GM18511 (cell line): ENCODE measurements at regions not wholly inside any gene's neighbourhood (a gene's known extent, or its start where the extent isn't known, plus 50 kb on each side); places are given as distances from the start of the nearest gene placed in this dataset.
"Not testable (repeated sequence)": the region's sequence is repeated elsewhere in the genome, so short reads cannot be mapped to it uniquely, and the experiment has no call there.

Source experiments
- ATAC-seq: cut with Tn5 transposase; IDR thresholded peaks from one replicate; pipeline ENCODE4 v1.9.1; 2021; ENCODE audit warnings: mild to moderate bottlenecking, moderate library complexity; ENCODE audit not compliant: unreplicated experiment

DNA sequence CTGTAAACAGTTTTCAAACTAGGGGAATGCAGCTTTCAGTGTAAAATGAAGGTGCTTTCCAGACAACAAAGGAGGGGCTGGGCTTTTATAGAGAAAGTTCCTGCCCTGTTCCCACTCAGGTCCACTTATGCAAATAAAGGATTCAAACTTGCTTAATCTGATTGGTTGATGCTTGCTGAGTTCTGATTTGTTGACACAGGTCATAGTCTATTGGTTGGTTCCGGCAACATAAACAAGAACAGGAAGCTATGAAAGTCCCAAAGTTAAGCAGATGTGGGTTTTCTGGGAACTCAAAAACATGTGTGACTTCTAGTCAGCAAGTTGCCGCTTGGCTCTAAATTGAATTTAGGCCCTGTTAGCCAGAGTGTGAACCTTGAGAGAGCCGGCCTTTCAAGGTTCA lies 194.2 kb upstream of the SVIL start:
- no peak for ATAC-seq

DNA sequence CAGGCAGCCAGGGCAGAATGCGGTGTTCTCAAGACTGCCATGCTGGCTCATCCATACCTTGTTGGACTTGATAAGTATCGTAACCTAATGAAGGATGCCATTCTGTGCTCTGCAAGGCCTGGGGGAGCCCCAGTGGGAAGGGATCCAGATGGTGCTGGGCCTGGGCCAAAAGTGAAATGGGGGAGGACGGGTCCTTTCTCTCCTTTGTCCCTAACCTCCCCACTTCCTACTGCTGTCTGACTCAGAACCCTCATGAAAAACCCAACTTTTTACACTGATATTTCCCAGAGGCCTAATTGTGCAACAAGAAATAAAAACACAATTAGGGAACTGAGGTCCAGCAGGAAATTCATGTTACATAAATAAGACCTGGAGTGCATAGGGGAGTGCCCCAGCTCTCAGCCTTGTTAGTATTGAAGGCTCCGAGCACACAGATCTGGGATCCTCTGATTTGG lies 193.7 kb upstream of the SVIL start:
- no peak for ATAC-seq

DNA sequence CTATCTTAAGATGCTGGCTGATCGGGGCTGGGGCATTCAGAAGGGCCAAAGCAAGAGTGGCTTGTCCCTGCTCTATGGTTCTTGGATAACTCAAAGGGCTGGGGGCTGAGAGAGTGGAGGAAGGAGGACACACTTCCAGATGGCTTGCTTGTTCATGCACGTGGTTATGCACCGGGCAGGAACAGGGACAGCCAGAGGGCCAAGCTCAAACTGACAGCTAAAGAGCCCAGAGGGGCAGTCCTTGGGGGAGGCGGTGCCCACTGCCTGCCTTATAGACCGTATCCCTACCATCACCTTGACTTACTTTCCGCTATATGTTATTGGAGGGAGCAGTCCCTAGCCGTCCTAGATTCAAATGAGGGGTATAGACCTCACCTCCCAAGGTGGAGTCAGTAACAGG lies 192.7 kb upstream of the SVIL start:
- no peak for ATAC-seq

DNA sequence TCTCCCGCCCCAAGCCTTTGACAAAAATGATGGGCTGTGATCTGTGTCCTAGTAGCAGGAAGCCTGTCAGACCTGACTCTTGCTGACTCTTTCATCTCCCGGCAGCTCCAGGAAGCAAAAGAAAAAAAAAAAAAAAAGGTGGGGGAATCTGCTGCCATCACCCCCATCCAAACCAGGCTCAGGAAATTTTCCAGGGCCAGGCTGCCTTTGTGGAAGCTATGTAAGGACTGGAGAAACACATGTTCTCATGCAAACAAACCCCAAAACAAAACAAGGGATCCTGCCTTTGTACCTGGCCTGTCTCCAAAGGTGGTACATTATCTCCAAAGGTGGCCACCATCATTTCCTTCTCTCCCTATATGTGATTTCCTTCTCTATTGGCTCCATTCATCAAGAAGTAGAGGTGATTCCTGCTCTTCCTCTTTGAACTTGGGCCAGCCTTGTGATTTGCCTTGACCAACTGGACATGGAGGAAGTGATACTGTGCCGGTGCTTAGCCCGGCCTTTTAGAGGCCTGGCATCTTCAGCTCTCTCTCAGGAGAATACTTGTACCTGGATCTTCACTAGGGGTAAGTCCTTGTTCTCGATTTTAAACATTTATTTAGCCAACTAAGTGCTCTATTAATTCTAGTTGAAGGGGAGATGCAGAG lies 192.2 kb upstream of the SVIL start:
- ATAC-seq = no peak

DNA sequence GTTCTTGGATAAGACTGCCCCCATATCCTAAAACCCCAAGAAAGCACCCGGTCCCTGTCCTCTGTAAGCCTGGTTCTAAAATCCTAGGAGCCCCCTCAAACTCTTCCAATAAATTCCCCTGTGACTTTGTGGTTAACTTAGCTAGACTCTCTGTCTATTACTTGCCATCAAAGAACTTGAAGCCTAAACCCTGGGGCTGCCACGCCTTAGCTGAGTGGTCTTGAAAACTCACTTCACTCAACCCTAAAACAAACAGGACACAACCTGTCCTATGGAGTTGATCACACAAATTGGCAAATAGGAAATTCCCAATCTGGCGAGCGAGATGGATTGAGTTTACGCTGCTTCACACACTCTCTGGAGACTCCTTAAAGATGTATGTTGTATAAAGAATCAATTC lies 191.4 kb upstream of the SVIL start:
- no peak for ATAC-seq

DNA sequence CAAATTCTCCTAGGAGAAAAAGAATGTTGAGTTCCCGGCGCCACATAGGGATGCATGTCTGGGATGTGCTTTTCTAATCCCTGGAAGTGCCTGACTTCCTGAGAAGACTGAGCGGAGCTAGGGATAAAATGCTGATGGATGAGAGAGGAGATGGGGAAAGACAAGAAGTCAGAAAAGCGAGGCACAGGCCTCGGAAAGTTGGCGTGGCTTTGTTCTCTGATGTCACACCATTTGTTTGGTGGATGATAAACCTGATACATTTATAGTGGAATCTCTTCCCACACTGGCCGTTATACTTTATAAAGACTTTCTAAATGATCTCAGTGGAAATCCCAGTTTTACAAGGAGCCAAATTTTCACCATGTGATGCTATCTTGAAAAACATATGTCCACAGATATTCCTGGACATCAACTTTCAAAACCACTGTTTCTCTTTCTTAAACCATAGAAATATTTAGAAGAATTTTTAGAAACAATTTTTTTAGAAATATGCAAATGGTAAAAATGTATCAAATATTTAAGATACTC lies 188.8 kb upstream of the SVIL start:
- no peak for ATAC-seq

DNA sequence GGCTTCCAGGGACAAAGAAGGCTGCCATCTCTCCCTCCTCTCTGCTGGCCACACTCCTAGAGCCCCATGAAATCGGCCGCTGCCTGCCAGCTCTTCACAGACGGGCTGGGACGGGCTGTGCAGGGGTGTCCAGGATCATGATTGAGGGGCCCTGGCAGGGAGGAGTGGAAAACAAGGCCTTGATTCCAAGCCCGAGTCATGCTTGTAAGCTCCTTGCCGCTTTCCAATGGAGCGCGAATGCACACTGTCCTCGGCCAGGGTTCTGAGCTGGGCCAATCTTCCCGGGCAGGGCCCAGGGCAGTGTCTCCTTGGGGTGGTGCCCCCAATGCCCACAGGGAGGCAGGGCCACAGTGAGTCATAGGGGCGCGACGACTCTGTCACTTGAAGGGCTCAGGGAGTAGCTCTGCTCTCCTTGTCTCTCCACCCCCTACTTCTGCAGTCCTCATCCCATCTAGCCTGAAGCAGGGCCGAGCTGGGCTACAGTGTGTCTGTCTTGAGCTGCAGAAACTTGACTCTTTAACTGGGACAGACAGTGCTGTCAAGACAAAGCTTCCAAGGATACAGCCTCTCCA lies 186.2 kb upstream of the SVIL start:
- ATAC-seq = no peak

DNA sequence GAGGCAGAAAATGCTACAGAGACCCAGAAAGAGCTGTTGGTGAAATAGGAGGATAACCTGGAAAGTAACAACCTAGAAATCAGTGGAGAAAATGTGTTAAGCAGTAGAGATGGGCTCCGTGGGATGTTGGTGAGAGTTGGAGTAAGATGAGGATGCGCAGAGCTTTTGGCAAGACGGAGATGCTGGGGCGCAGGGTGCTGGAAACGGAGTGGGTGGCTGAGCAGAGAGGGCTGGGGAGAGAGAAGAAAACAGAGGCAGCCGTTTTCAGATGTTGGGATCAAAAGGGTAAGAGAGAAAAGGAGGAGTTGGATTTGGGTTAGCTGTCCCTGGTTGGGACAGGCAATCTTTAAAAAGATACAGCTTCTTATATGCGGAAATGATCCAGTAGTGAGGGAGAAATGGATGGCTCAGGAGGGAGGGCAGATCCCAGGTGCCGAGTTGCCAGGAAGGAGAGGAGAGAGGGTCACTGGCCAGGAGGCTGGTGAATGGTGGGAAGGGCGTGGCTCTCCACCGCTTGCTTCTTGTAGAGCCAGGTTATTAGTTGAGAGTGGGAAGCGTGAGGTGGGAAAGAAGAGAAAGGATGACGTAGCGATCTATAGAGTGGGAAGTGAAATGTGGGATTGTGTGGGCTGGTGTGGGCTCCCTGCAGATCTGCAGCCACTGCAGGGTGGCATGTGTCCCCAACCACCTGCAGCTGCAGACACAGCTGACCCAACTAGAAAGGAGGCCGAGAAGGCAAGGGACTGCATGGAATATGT lies 182.2 kb upstream of the SVIL start:
- ATAC-seq = no peak

DNA sequence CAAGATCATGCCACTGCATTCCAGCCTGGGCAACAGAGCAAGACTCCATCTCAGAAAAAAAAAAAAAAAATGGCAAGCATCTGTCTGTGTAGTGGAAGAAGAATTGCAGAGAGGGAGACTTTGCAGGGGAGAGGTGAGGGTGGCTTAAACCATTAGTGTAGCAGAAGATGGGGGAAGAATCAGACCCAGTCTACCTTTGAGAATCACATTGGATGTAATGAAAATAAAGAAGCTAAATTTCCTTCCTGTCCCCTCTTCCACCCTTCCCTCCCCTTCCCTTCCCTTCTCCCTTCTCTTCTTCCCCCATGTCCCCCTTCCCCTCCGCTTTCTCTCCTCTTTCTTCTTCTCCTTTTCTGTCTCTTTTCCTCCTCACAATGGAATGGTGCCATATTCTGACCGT lies 180.8 kb upstream of the SVIL start:
- no peak for ATAC-seq

DNA sequence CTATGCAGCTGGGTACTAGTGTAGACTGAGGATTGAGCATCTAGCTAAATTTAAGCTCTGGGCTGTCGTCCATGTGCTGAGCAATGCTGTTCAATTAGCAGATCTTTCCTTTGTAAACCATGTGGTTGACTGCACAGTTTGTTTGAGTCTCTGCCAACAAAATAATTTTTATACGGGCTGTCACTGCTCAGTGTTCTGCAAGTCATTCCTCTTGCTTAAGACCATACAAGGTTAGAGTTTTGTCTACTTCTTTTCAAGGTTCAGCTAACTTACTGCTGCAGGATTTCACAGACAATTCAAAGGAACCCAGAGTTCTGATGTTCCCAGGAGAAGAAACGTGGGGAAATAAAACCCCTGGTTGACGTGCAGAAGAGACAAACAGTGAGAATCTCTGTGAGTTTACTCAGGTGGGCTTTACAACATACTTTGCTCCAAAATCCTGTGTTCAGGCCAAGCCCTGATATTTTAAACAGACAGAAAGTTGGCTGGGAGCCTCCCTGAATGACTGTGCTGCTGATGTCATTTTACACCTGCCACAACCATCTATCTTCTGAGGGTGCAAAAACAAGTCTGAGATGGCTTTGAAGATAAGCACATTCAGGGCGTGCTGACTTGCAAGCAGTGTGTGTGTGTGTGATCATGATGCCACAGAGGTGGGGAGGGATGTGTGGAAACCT lies 177.1 kb upstream of the SVIL start:
- ATAC-seq = no peak

DNA sequence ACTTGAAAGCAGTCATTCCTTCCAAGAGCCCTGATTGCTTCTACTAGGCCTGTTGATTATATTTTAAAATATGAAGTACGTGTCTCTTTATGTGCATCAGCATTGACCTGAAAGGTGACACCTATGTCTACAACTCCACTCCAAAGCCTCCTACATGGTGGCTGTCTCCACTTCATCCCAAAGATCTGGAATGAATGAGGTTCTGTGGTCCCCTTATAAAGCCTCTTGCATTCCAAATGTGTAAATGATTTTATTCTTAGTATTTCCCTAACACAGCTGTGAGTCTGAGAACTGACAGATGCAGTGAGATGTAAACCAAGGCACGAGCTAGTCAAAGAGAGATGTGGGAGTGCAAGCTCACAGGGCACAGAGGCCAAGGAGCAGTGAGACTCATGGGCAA lies 176.0 kb upstream of the SVIL start:
- no peak for ATAC-seq

DNA sequence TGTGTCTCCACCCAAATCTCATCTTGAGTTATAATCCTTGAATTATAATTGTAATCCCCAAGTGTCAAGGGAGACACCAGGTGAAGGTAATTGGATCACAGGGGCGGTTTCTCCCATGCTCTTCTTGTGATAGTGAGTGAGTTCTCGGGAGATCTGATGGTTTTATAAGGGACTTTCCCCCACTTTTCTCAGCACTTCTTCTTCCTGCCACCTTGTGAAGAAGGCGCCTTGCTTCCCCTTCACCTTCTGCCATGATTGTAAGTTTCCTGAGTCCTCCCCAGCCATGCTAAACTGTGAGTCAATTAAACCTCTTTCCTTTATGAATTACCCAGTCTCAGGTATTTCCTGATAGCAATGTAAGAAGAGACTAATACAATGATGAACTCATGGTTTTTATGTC lies 175.5 kb upstream of the SVIL start:
- ATAC-seq = not testable (repeated sequence)

DNA sequence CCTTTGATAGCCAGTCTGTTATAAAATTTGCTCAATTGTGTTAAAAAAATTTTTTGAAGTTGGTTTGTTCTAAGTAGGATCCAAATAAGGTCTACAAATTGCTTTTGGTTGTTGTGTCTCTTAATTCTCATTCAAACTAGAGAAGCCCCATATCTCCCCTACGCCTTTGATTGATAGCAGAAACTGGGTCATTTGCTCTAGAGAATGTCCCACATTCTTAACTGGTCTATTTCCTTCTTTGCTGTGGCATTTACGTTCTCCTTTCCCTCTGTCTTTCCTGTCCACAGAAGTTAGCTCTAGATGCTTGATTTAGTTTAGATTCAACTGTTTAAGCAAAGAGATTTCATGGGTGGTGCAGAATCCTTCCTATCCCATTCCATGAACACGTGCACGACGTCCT lies 174.6 kb upstream of the SVIL start:
- no peak for ATAC-seq

DNA sequence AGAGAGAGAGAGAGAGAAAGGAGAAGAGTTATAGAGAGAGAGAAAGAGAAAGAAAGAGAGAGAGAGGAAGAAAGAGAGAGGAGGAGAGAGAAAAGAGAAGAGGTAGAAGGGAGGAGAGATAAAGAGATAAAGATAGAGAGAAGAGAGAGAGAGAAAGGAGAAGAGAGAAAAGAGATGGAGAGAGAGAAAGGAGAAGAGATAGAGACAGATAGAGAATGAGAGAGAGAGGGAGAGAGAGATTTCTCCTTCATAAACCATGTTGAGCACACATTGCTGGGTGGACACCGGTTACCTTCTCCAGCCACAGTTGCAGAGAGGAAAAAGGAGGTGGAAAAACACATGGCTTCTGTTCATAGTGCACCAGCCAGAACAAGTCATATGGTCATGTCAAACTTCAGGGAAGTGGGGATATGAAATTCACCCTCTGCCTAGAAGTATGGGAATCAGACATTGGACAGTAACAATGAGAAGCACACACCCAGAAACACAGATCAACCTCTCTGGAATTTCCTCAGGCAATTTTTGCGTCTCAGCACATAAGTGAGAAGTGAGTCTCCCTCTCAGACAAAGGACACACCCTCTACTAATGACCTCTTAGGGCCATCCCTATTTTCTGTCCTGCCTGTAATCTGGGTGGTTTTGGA lies 172.5 kb upstream of the SVIL start:
- ATAC-seq = no peak

DNA sequence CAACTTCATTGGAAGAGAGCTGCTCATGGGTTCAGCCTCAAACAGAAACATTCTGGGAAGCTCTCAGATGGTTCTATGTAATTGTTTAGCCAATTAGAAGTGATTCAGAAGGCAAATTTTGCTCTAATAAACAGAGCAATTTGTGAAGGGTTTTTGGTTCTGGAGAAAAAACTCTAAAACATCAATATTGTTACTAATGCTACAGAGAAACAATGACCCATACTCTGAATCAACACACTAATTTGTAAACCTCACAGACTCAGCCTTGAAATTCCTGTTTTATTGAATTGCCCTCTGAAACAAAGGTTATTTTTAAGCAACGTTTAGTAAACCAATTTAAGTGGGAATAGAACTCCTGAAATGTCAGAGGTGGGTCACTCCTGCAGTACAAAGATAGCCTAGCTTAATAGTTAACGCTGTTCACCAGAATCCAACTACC lies 171.6 kb upstream of the SVIL start:
- ATAC-seq = no peak

DNA sequence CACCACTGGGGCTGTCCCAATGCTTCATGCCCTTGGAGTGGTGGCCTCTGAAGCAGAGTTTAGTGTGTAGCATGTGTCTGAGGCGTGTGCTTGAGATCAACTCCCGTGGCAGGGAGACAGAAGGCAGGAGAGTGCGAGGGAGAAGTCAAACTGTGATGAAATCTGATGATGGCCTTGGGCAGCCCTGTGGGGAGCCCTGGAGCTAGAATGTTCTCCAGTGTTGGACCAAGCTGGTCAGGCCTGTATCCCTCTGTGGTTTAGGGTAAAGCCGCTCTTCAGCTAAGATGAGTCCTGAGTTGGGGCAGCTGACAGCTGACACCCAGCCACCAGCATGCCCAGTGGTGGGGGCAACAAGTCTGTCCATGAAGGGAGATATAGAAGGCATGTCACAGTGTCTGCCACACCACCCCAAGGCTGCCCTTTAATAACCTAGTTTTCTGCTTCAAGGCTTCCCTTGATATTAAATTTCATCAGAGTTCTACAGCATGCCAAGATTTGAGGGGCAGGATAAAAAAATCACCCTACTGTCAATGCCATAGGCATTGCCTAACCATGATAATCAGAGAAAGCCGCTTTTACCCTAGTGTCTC lies 170.5 kb upstream of the SVIL start:
- no peak for ATAC-seq

DNA sequence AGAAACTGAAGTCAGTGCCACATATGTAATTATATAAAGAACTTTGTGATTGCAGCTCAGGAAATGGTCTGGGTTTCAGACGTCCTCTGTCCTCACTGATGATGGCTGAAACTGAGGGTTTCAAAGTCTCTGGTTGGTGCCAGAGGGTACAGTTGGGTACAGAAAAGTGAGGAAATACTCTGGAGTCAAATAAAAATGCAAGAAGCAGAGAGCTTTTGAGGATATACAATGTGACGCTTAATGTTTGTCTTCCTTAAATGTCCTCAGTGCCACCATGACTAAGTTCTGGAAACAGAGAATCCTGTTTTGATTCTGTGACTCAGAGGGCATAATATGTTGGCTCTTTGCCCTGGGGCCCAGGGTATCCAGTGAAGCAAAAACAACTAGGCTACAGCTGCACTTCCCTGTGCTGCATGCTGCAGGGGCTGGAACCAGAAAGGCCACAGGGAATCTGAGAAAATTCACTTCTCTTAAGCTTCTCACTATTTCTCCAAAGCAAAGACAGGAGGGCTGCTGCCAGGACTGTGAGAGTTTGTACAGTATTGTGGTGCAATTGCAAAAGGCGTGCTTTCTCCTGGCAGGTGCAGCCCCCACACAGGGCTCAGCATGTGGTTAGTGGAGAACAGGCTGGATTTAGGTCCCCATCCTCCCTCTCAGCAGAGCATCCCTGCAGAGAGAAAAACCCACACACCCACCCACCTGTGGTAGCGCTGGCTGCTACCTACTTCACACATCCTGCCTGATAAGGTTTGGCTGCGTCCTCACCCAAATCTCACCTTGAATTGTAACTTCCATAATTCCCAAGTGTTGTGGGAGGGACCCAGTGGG lies 169.5 kb upstream of the SVIL start:
- ATAC-seq = peak; percentile 55

DNA sequence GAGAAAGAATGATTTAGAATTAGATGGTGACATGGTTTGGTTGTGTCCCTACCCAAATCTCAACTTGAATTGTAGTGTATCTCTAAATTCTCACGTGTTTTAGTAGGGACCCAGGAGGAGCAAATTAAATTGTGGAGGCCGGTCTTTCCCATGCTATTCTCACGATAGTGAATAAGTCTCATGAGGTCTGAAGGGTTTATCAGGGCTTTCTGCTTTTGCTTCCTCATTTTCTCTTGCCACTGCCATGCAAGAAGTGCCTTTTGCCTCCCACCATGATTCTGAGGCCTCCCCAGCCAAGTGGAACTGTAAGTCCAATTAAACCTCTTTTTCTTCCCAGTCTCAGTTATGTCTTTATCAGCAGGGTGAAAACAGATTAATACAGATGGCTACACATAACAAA lies 167.4 kb upstream of the SVIL start:
- no peak for ATAC-seq

DNA sequence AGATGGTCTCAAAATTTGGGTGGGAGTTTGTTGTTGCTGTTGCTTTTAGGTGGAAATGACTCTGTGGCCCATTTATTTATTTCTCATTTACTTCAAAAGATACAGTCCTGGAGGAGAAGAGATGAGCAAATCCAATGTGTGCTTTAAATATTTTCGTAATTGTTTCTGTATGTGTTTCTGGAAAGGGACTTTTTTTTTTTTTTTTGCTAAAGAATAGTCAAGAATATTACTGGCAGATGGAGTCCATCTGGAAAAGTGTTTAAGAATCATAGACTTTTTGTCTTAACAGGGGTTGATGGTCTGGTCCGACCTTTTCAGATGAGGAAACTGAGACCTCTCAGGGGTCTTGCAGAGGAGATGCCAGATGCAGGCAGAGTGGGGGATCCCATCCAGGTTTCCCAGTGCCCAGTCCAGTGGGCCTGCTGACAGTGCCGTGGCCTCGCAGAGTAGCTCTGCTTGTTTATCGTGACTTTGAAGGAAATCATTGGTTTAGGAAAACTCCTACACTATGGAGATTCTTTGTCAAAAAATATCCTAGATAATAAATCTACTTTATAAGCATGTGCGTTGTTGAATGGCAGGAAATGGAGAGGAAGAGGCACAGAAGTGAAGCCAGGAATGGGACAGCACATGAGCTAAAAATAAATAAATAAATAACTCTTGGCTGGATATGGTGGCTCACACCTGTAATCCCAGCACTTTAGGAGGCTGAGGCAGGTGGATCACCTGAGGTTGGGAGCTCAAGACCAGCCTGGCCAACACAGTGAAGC lies 164.3 kb upstream of the SVIL start:
- ATAC-seq = no peak
